ENCODE measurements at regions not wholly inside any gene's neighbourhood (a gene's known extent, or its start where the extent isn't known, plus 50 kb on each side); places are given as distances from the start of the nearest gene placed in this dataset.

- intact Hi-C loops (cut with DNase I): no loop called here
- 100% methylated on average over 2 of the region's 3 CpGs for WGBS
- H3K27ac ChIP-seq (replicated peaks in 1 of 4): no peak overlapping the region
Measured at GRCh38 chr13:58625703-58626389, 994.3 kb downstream of the PCDH17 start.

GRCh38 chr13:58630794-58631193 is 999.2 kb downstream of the PCDH17 start:
- Histone ChIP-seq H3K36me3 (no peaks in the 10 kb centered on the region), H3K27ac (replicated peaks in 1 of 4) (no peak overlapping the region), H3K4me3 (no peak overlapping the region), H3K4me1 (no peaks in the 10 kb centered on the region), H3K9me3 (peaks cover 0 to 7% (median 0%) of the 10 kb centered on the region in 4 donors), H3K27me3 (no peaks in the 10 kb centered on the region)
- intact Hi-C loops (cut with DNase I): no loop called here
- DNase-seq (ENCODE audit: extremely low spot score): no peak
- 92% methylated on average over 1 of the region's 1 CpG for WGBS
- TF ChIP-seq POLR2A (IDR thresholded peaks at IDR 0.05; ENCODE audit: low read depth): no peak
- TF ChIP-seq CTCF (IDR thresholded peaks at IDR 0.05): no peak
- TF ChIP-seq EP300 (IDR thresholded peaks at IDR 0.05): no peak
- TF ChIP-seq POLR2AphosphoS5 (IDR thresholded peaks at IDR 0.05): no peak

More at GRCh38 chr13:58625703-58626389, 994.3 kb downstream of the PCDH17 start:
- no peaks in the 10 kb centered on the region for H3K27me3 ChIP-seq
- H3K4me1 ChIP-seq: no peaks in the 10 kb centered on the region
- peaks cover 0 to 7% (median 0%) of the 10 kb centered on the region in 4 donors for H3K9me3 ChIP-seq
- no peak for DNase-seq (ENCODE audit: extremely low spot score)
- no peak overlapping the region for H3K4me3 ChIP-seq
- TF ChIP-seq EP300 (IDR thresholded peaks at IDR 0.05) (no peak), POLR2AphosphoS5 (IDR thresholded peaks at IDR 0.05) (no peak), POLR2A (IDR thresholded peaks at IDR 0.05; ENCODE audit: low read depth) (no peak), CTCF (IDR thresholded peaks at IDR 0.05) (no peak)
- no peaks in the 10 kb centered on the region for H3K36me3 ChIP-seq

- Histone ChIP-seq H3K36me3 (no peaks in the 10 kb centered on the region), H3K9me3 (no peaks in the 10 kb centered on the region), H3K4me1 (no peaks in the 10 kb centered on the region), H3K27me3 (no peaks in the 10 kb centered on the region), H3K27ac (replicated peaks in 1 of 4) (no peak overlapping the region), H3K4me3 (no peak overlapping the region)
- TF ChIP-seq EP300 (IDR thresholded peaks at IDR 0.05) (no peak), POLR2AphosphoS5 (IDR thresholded peaks at IDR 0.05) (no peak), POLR2A (IDR thresholded peaks at IDR 0.05; ENCODE audit: low read depth) (no peak), CTCF (IDR thresholded peaks at IDR 0.05) (no peak)
- no peak for DNase-seq (ENCODE audit: extremely low spot score)
- 77% methylated on average over 3 of the region's 3 CpGs for WGBS
- intact Hi-C loops (cut with DNase I): no loop called here
Measured at GRCh38 chr13:58633226-58633625, 1001.7 kb downstream of the PCDH17 start.

GRCh38 chr13:58655086-58655485 is 1023.5 kb downstream of the PCDH17 start:
- intact Hi-C loops (cut with DNase I): no loop called here
- H3K27ac ChIP-seq (replicated peaks in 1 of 4): no peak overlapping the region
- H3K27me3 ChIP-seq: no peaks in the 10 kb centered on the region
- DNase-seq (ENCODE audit: extremely low spot score): no peak
- WGBS: 80% methylated on average over 3 of the region's 3 CpGs
- H3K36me3 ChIP-seq: no peaks in the 10 kb centered on the region
- H3K4me3 ChIP-seq: no peak overlapping the region
- TF ChIP-seq EP300 (IDR thresholded peaks at IDR 0.05) (no peak), CTCF (IDR thresholded peaks at IDR 0.05) (no peak), POLR2A (IDR thresholded peaks at IDR 0.05; ENCODE audit: low read depth) (no peak), POLR2AphosphoS5 (IDR thresholded peaks at IDR 0.05) (no peak)
- H3K9me3 ChIP-seq: no peaks in the 10 kb centered on the region
- no peaks in the 10 kb centered on the region for H3K4me1 ChIP-seq

- H3K27ac ChIP-seq (replicated peaks in 1 of 4): no peak overlapping the region
- no peak for DNase-seq (ENCODE audit: extremely low spot score)
- H3K27me3 ChIP-seq: no peaks in the 10 kb centered on the region
- H3K4me3 ChIP-seq: no peak overlapping the region
- no peaks in the 10 kb centered on the region for H3K4me1 ChIP-seq
- no peaks in the 10 kb centered on the region for H3K9me3 ChIP-seq
- intact Hi-C loops (cut with DNase I): no loop called here
- TF ChIP-seq POLR2AphosphoS5 (IDR thresholded peaks at IDR 0.05) (no peak), POLR2A (IDR thresholded peaks at IDR 0.05; ENCODE audit: low read depth) (no peak), CTCF (IDR thresholded peaks at IDR 0.05) (no peak)
- no peaks in the 10 kb centered on the region for H3K36me3 ChIP-seq
Measured at GRCh38 chr13:58660826-58661225, 1029.3 kb downstream of the PCDH17 start.
